Left cardiac atrium (tissue), 4 donors: ENCODE measurements at regions not wholly inside any gene's neighbourhood (a gene's known extent, or its start where the extent isn't known, plus 50 kb on each side); places are given as distances from the start of the nearest gene placed in this dataset.
"Not testable (repeated sequence)": the region's sequence is repeated elsewhere in the genome, so short reads cannot be mapped to it uniquely, and the experiment has no call there.

Experiments
- ATAC-seq, 2 donors: fragments of 200-7000 bp; cut with Tn5 transposase; one replicate each; pipeline ENCODE4 v1.9.1; 2020; ENCODE audit warnings: mild to moderate bottlenecking in 2 of 2, moderate library complexity in 2 of 2
- DNase-seq: peaks from one replicate; pipeline ENCODE4 v3.0.0-alpha.2; 2020
- intact Hi-C, 2 donors: fragments of 100-400 bp; cut with DNase I; formaldehyde crosslinking; loops; one replicate each; pipeline versions ENCODE4 v1.14.1 to v1.15.1; 2022 to 2023
- donor health status: DM: no; HTN: yes; CAD: no.
- donor health status: DM: no; HTN: yes; CAD: no; lungs with severe emphysema.
- donor health status: DM: yes; HTN: yes; CAD: no.
- donor health status: Dilated cardiomyopathy.

- intact Hi-C loops, DNase-seq, ATAC-seq: not testable (repeated sequence)
These were observed 339.6 kb downstream of the ADGRD1 start for GRCh38 chr12:131293071-131294015.

DNA sequence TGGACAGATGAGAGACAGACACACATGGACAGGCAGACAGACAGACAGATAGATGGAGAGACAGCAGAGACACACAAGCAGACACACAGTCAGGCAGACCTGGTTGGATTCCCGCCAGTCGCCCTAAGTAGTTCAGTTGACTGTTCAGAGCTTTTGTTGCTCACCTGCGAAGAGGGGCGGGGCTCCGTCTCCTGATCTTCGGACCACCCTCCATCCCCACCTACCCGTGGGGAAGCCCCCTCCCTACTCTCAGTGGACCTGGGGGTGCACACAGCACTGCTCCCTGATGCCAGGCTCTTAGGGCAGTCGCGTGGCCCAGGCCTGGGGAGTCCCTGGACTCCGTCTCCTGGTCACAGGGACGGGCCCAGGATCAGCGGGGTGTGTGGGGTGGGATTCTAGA, 341.0 kb downstream of the ADGRD1 start:
- DNase-seq, ATAC-seq: not testable (repeated sequence)
- intact Hi-C loops: loop anchor here in 1 of 2 donors (5.0 kb wide), 1 partner anchor 373 kb away; no protein-coding TSS in a partner anchor

DNA sequence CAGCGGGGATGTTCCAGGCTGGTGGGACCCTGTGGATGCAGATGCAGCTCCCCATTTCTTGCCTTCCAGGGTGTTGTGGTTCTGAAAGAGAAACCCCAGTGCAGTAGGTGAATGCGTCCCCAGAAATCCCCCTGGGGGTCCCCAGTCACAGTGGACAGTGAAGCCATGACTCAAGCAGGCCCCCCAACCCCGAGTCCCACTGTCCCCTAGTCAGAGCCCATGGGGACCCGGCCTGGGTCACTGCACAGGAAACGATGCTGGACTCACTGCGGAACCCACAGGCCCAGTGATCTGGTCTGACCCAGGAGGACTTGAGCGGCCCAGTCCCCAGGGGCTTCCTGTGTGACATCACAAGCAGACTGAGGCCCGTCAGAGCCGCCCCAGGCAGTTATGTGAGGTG, 341.4 kb downstream of the ADGRD1 start:
- not testable (repeated sequence) for DNase-seq, ATAC-seq
- intact Hi-C loops: loop anchor here in 1 of 2 donors (5.0 kb wide), 1 partner anchor 372 kb away; no protein-coding TSS in a partner anchor

GRCh38 chr12:131295559-131295958, 341.9 kb downstream of the ADGRD1 start:
- not testable (repeated sequence) for ATAC-seq, DNase-seq
- intact Hi-C loops: loop anchor here in 1 of 2 donors (5.0 kb wide), 1 partner anchor 372 kb away; no protein-coding TSS in a partner anchor

DNA sequence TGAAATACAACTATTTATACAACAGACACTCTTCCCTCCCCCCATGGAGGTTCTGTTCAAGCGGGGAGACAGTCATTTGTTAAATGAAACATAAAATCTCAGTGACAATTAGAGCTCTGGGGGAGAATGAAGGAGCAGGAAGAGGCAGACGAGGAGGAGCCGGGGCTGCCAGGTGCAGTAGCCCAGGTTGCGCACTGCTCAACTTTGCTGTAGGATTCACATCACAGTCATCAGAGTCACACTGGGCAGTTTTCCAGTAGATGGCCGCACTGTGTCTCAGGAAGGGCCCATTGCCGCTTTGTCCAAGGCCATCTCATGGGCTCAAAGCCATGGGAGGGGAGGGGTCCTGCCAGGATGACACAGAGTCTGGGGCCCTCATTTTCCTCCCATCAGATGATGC, 342.4 kb downstream of the ADGRD1 start:
- intact Hi-C loops: loop anchor here in 1 of 2 donors (5.0 kb wide), 1 partner anchor 371 kb away; no protein-coding TSS in a partner anchor
- ATAC-seq, DNase-seq: not testable (repeated sequence)

DNA sequence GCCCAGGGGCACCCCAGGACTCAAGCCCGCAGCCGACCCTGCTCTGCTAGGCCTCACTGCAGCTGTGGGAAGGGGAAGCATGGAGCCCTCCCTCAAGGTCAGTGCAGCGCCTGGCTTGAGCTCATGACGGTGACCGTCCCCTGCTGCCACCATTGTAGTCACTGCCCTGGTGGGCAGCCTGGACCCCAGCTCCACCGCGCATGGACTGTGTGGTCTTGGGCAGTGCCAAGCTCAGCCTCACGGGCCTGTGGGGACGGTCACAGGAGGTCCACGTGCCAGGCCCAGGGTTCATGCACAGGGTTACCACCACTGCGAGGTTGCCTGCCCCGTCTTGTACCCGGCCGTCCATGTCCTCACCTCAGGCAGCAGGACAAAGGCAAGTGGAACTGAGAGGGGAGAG, 342.9 kb downstream of the ADGRD1 start:
- DNase-seq: not testable (repeated sequence)
- intact Hi-C loops: loop anchor here in 1 of 2 donors (5.0 kb wide), 1 partner anchor 371 kb away; no protein-coding TSS in a partner anchor
- peak in 1 of 2 donors; percentile 10 for ATAC-seq

- not testable (repeated sequence) for DNase-seq
- peak; percentile 36 to 51 for ATAC-seq
- intact Hi-C loops: loop anchor here in 1 of 2 donors (5.0 kb wide), 1 partner anchor 369 kb away; no protein-coding TSS in a partner anchor
These were observed 345.0 kb downstream of the ADGRD1 start for GRCh38 chr12:131298526-131299369.

DNA sequence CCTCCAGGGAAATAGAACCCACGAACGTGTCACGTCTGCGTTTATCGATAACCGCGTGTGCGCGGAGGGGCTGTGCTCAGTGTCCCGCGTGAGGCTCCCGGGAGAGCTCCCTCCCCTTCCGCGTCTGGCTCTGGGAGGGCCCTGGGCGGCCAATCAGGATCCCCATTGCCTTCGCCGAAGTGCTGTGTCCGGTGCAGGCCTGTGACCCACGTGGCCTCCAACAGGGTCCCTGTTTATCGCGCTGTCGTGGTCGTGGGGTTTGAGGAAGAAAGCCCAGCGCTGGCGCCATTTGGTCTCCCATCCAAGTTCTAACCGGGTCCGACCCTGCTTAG, 345.6 kb downstream of the ADGRD1 start:
- ATAC-seq: peak; percentile 31 to 78
- intact Hi-C loops: loop anchor here in 1 of 2 donors (5.0 kb wide), 1 partner anchor 368 kb away; no protein-coding TSS in a partner anchor
- DNase-seq: not testable (repeated sequence)

GRCh38 chr12:131303576-131303975, 349.9 kb downstream of the ADGRD1 start:
- DNase-seq, intact Hi-C loops, ATAC-seq: not testable (repeated sequence)

DNA sequence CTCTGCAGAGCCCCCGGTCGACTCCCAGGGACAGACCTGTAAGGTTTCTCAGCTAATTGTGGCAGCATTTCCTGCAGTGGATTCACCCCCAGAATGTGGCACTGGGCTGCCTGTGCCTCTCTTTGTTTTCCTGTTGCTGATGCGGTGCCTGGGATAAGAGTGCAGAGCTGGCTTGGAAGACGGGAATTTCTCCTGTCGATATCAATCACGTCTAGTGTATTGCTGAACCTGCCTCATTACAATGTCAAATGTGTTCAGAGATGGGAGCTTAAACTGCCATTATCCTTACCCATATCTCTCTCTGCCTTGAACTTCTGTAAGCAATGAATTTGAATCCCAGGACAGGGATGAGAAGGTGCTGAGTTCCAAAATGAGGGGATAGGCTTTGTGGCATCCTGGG, 350.9 kb downstream of the ADGRD1 start:
- DNase-seq, intact Hi-C loops, ATAC-seq: not testable (repeated sequence)

DNA sequence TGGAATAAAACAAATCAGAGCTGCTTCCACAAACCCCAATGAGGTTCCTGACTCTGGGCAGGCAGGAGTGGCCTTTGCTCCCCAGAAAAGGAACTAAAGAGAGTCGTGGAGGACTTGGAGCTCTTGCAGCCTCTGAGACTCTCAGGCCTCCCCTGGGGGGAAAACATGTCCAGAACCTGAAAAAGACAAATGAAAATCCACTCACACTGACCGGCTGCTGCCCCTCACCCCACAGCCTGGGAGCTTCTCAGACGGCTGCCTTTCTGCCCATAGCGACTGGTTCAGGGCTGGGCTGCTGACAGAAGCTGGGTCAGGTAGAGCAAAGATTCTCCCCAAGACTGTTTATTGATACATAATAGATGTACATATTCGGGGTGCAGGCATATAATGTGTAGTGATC, 356.0 kb downstream of the ADGRD1 start:
- intact Hi-C loops: loop anchor here in 1 of 2 donors (5.0 kb wide), 1 partner anchor 333 kb away; no protein-coding TSS in a partner anchor
- ATAC-seq: no peak
- DNase-seq: no peak

- ATAC-seq, DNase-seq: not testable (repeated sequence)
- intact Hi-C loops: loop anchor here in 1 of 2 donors (5.0 kb wide), 1 partner anchor 332 kb away; no protein-coding TSS in a partner anchor
These were observed 356.7 kb downstream of the ADGRD1 start for GRCh38 chr12:131310227-131310969.

GRCh38 chr12:131311279-131311722, 357.6 kb downstream of the ADGRD1 start:
- intact Hi-C loops: loop anchor here in 1 of 2 donors (5.0 kb wide), 1 partner anchor 331 kb away; no protein-coding TSS in a partner anchor
- DNase-seq: not testable (repeated sequence)
- ATAC-seq: peak in 1 of 2 donors; percentile 17

DNA sequence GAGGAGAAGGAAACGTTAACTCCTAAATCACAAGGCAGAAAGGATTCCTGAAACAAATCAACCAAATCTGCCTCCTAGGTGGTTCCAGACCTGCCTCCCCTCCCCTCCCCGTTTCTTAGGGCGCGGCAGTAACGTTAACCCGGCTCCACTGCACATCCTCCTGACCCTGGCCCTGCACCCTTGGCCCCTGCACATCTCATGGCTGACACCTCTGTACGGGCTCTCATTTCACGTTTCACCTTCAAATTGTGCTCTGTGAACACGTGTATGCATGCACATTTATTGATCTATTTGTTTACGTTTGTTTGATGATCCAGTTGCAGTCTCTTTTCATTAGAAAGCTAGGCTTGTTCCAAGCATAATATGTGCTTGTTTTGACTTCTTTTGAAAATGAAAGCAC, 358.1 kb downstream of the ADGRD1 start:
- no peak for ATAC-seq
- intact Hi-C loops: loop anchor here in 1 of 2 donors (5.0 kb wide), 1 partner anchor 331 kb away; no protein-coding TSS in a partner anchor
- DNase-seq: no peak

DNA sequence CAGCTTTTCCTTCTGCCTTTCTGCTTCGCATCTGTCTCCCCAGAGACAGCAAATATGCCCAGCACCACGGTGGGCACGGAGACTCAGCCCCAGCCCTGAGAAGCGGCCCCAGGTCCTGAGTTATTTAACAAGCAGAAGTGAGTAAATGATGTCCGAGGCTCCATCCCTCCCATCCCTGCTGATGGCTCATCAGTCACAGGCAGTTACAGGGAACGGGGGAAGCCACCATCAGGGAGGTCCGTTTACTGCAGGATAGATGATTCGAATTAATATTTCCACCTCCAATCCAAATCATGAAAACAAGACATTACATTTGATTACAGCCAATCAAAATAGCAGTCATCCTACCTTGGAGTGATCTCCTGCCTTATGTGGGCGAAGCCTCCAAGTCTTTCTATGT, 358.7 kb downstream of the ADGRD1 start:
- not testable (repeated sequence) for DNase-seq, ATAC-seq
- intact Hi-C loops: loop anchor here in 1 of 2 donors (5.0 kb wide), 1 partner anchor 330 kb away; no protein-coding TSS in a partner anchor

GRCh38 chr12:131312793-131313545, 359.3 kb downstream of the ADGRD1 start:
- ATAC-seq (no peak), DNase-seq (no peak)
- intact Hi-C loops: loop anchor here in 1 of 2 donors (5.0 kb wide), 1 partner anchor 329 kb away; no protein-coding TSS in a partner anchor

DNA sequence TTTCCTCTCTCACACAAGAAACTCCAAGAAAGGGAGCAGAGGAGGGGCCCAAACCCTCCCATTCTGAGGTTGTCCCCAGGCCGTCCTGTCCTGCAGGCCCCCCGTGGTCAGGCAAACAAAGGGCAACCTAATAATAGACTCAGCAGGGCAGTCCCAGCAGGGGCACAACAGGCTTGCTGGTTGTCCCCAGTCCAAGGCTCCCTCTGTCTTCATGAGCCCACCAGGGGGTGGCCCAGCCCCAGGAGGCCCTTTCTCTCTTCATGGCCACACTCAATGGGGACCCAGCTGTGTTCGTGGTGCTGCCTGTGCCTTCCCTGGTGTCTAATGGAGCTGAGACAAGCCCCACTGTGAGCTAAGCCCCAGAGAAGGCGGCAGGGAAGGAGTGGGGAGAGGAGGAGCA, 359.9 kb downstream of the ADGRD1 start:
- DNase-seq: no peak
- intact Hi-C loops: loop anchor here in 1 of 2 donors (5.0 kb wide), 1 partner anchor 329 kb away; no protein-coding TSS in a partner anchor

More for the DNA sequence above, 359.9 kb downstream of the ADGRD1 start:
- no peak for ATAC-seq
